GM19238 (cell line): ENCODE measurements at regions not wholly inside any gene's neighbourhood (a gene's known extent, or its start where the extent isn't known, plus 50 kb on each side); places are given as distances from the start of the nearest gene placed in this dataset.

Source experiments
- DNase-seq: peaks from one replicate; pipeline ENCODE4 v3.0.0; 2011; ENCODE audit warnings: low spot score; ENCODE audit not compliant: insufficient read length

DNA sequence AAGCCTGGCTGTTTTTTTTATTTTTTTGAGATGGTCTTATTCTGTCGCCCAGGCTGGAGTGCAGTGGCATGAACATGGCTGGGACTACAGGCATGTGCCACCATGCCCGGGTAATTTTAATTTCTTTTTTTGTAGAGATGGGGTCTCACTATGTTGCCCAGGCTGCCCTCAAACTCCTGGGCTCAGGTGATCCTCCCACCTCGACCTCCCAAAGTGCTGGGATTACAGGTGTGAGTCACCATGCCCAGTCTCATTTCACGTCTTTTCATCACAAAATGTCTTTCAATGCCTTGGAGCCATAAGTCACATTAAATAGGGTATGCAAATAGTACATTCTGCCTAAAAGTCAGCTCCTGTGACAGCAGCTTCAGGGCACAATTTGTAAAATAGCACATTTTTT, 52.8 kb downstream of the SOX2 start:
- no peak for DNase-seq

DNA sequence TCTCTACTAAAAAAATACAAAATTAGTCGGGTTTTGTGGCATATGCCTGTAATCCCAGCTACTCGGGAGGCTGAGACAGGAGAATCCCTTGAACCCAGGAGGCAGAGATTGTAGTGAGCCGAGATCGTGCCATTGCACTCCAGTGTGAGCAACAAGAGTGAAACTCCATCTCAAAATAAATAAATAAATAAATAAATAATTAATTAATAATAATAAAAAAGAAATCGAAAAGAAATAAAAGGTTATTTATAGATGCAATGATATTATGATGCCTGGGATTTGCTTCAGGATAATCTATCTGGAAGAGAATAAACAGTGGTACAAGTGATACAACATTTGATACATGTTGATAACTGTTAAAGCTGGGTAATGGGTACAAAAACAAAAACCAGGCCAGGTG, 58.6 kb downstream of the SOX2 start:
- DNase-seq: no peak

DNA sequence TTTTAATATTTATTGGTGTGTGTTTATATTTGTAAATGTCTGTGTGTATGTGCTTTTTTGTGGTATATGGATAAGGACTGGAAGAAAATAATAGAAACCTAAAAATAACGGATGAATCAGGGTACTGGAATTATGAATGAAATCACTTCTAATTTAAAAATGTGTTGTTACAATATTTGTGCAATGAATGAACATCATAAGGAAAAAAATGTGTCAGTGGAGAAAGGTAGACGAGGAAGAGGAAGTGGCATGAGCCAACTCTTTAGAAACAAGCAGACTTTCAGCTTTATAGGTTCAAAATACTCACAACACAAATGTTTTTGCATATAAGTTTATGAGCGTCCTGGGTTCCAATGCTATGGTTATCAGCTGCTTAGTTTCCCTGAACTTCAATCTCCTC, 59.4 kb downstream of the SOX2 start:
- no peak for DNase-seq

DNA sequence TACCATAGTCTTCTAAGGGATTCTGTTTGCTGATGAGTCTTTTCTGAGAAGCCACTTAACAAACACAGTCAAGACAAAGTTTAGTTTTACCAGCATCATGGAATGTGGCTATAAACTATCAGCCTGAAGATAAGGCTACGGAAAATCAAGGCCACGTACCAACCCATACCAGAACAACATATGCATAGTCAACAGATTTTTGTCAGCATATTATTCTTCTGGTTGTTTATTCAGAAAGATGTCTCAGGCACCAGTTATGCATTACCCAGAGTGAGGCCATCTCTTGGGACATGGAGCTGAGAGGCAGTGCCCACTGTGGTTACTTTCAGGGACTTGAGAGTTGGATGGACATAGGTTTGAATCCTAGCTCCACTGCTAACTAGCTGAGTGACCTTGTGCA, 60.4 kb downstream of the SOX2 start:
- DNase-seq: no peak

DNA sequence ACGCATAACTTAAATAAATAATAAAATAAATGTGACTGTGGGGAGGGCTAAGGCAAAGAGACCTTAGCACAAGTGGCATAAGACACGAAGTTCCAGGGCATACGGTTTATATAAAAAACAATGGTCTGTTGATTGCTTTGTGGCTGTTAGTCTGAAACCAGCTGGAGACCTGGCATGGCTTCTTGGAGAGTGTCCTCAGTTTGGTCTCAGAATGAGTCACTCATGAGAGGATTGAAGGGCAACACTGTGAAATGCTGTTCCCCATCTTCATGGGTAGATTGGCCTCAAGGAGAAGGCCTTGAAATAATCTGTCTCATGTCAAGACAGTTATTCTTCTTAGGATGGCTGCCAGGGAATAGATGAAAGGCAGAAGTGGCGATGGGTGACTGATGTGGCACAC, 62.2 kb downstream of the SOX2 start:
- no peak for DNase-seq

DNA sequence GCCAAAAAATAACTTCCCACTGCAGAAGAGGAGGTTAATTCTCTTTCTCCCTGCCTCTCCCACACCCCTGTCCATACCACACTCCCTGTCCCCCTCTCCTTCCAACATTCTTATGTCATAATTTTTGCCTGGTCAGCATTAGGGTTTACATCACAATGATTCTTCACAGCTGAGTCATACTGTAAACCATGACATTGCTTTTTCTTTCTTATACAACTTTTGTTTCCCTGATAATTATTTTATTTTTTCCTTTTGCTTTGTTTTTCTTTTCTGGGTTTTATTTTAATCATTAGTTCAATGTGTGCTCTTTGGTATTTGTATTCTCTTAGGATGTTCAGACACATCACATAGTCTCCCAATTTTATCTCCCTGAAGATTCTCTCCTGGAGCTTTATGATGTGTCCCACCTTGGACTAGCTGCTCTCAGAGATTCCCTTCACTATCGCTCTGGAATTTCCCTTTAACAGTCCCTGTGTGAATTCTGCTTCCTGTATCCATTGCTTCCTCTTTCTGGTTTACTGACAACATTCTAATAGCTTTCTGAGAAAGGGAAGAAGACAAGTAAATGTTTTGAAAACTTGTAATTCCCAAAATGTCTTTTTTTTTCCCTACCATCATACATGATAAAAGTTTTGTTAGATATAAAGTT, 70.7 kb downstream of the SOX2 start:
- DNase-seq: no peak

DNA sequence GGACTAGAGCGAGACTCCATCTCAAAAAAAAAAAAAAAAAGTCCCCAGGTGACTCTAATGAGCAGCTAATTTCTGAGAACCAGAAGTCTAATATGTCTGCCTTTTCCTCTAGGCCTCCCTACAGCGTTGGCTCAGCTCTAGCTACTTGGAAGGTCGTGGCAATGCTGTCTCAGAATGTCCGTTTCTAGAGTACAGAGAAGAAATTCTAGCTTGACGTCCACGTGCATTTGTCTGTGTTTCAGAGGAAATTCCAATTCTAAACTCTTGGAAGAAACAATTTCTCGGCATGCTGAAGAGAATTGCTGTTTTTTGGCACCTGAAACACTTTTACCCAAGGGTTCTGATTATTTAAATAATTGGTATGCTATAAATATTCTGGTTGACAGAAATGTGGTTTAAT, 78.8 kb downstream of the SOX2 start:
- DNase-seq: no peak

DNA sequence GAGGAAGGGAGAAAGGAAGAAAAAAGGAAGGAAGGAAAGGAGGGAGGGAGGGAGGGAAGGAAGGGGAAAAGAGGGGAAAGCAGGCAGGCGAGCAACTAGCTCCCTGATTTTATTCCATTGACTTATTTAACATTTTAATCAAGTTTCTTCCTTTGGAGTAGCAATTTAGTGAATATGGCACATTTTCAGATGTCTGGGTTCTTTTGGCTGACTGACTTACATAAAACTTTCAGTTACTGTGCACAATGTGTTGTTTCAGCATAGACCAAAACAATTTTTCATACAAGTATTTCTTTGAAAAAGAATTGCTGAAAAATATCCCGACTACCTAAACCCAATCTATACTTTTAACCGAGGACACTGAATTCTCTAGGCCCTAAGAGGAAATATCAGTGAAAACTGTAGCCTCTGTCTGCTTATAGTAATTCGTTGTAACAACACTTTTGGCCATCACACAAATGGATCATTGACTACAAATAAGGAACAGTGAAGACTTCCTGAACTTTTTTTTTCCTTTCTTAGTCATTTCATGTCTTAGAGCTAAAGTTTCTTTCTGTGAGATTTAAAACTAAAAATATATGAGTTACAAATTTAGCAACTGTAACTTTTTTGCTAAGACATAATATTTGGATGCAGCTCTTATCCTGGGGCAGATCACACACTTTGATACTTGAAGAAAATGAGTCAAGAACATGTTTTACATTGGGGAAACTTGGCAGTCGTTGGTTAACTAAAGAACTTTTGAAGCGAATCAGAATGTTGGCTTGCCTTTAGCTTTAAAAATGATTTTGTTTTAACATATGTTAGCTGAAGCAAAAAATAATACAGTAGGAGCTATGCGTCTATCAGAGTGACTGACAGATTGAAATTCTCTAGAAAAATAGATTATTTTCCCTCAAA, 79.6 kb downstream of the SOX2 start:
- no peak for DNase-seq

DNA sequence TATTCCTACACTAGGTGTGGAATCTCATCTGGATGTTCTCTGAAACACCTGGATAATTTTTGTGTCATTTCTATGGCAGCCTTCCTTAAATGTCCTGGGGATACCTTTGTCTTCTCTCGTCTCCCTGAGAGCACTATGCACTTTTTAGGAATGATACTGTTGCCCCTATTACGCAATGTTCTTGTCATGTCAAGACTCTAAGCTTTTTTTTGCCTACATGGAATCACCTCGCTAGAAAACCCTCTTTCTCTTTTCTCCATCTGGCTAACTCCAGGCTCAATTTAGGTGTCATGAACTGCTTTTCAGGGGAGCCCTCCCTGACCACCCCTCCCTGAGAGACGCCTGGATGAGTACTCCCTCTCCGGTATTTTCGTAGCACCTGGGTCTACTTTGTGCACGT, 81.3 kb downstream of the SOX2 start:
- no peak for DNase-seq

DNA sequence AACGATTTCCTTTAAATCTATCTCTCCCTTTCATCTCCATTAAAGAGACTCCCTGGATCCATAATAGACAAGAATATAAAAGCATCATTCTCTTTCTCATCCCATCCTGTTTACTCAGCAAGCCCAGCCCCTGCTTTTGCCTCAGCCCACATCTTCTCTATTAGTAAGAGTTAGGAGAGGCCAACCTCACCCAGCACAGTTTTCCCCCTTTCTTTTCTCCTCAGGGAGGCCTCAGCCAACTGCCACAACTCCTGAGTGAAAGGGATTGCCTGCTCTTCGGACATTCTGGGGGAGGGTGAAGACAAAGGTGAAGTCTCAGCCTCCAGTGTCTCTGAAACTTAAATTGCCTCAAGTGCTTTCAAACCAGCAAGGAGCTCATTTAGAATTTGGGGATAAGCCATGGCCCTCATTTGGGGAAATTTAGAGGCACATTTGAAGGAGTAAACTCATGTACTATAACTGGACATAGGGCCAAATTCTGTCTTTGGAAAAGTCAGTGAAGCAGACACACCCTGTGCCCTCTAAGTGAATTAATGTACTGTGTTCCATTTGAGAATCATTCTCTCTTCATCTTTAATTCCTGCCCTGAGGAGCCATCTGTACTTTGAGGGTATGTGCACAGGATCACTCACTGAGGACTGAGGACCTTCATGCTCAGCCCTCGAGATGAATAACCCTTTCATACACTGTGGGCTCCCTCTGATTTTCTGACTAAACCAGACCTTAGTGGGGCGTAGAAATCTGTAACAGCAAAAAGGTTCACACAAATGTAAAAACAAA, 82.5 kb downstream of the SOX2 start:
- no peak for DNase-seq

DNA sequence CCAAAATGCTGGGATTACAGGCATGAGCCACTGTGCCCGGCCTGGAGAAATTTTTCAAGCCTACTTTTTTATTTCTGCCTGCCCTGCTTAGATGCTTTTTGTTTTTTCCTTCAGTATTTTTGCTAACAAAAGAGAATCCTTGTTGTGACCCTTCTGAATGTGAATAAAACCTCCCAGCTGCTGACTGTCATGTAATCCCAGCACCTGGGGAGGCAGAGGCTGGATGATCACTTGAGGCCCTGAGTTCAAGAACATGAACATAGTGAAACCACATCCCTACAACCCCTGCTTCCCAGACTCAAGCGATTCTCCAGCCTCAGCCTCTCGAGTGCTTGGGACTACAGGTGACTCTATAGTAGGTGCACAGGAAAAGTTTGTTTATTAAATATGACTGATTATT, 84.9 kb downstream of the SOX2 start:
- no peak for DNase-seq

DNA sequence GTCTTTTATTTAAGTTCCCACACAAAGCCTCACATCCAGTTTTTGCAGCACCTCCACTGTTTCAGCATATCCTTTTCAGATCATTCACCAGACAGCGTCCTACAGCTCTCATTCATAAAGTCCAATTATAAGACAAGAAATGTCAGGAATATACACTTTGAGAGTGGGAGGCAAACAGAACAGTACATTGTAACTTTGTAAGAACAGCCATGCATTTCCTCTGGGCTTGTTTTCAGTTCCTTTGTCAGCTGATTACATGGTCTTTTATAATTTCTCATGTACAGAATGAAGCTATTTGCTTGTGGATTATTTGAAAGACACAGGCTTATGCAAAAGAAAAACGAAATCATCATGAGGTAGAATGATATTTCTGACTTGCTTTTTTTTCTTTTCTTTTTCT, 85.7 kb downstream of the SOX2 start:
- DNase-seq: no peak

DNA sequence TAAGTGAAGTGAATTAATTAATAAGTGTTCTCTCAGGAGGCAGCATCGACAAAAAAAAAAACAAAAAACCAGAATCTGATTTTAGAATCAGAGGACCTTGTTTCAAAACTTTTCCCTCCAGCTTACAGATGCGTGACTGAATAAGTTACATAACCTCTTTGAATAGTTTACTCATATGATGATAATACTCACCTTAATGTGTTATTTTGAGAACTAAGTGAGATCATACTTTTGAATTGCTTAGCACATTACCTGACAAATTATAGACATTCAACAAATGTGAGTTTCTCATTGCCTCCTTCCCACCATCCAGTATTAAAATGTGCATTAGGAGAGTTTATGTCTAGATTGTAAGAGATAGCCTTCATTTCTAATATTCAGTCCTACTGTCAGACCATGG, 94.0 kb downstream of the SOX2 start:
- DNase-seq: no peak

DNA sequence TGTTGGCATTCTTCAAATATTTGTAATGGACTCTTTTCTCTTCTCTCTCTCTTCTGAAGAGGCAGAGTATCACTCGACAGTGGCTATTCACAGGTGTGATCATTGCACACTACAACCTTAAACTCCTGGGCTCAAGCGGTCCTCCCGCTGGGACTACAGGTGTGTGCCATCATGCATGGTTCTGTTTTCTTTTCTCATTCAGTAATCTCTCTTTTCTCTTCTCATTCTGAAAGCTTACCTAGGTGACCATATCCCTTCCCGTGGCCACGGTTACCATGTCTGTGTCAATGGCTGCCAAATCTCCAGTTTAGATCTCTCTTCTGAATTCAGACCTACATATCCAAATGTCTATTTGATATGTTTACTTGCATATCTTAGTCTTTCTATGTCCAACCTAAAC, 96.3 kb downstream of the SOX2 start:
- no peak for DNase-seq

DNA sequence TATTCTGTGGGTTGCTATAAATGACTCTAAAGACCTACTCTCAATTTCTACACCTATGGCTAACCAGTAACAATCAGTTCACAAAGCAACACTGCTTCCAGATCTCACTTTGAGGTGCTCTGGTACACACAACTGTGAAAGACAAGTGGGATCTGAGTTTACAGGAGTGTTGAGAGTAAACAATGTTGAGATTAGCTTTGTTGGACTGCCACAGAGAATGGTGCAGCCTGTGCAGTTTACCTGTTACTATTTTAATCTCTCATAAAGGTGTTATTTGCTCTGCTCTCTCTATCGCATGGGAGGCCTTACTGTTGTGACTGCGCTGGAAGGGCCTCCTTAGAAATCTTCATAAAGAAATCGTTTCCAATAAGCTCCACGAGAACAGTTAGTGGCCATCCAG, 112.0 kb downstream of the SOX2 start:
- no peak for DNase-seq

DNA sequence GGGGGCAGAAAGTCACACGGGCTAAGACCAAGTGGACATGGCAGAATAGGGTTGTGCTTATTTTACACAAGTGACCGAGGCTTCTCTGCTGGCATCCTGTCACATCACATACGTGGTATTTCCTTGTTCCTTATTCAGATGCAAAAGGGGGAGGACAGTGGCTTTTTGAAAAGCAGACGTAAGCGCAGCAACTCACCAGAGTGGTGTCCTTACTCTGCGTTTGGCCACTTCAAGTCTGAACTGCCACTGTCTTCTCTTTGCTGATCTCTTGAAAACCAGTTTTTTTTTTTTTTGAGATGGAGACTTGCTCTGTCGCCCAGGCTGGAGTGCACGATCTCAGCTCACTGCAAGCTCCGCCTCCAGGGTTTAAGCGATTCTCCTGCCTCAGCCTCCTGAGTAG, 113.2 kb downstream of the SOX2 start:
- DNase-seq: no peak

DNA sequence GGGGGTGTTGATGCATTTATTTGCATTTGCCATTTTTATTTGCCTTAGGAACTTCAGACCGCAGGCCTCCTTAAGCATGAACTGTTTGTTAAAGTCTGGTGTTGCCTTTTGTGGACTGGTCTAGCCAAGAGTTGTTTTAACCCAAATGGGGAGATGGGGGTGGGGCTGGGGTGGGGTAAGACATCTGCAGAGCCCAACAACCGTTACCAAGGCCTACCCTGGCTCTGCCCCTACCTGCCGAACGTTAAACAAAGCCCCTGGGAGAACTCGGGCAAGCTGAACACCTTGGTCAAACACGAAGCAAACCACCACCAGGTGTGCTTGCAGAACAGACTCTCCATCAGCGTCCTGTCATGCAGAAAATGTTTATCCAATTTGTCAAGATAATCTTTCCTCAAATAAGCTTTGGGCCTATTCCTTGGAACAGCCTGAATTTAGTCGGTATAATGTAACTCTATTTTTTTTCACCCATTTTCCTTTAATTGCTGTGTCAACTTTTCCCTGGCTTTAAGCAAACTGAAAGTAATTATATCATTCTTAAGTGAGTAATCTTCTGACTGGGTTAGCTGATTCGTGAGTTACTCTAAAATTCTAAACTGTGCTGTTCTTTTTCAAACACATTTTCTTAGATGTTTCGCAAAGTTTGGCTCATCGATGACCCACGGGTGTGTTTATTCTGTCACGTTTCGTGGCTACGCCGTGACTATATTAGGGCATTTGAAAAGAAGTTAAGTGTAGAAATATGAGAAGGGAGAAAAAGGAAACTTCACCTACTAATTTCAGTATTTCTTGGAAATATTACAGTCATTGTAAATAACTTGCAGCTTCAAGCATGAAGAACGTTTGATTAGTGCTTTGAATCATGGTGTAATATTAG, 127.6 kb downstream of the SOX2 start:
- DNase-seq: no peak

DNA sequence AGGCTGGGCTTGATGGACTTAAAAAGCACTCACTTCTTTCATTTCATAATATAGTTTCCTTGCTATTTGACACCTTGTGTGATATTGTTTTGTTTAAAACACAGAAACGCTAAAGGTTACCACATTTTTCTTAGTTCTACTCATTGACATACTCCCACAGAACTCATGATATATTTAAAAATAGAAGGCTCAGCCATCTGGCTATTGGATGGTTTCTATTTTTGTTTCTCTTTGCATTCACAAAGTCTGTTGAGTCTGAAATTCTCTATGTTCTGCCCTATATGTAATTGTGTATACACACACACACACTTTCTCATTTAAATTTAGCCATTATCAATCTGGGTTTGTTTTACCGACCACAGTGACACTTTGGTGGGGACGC, 128.2 kb downstream of the SOX2 start:
- no peak for DNase-seq

DNA sequence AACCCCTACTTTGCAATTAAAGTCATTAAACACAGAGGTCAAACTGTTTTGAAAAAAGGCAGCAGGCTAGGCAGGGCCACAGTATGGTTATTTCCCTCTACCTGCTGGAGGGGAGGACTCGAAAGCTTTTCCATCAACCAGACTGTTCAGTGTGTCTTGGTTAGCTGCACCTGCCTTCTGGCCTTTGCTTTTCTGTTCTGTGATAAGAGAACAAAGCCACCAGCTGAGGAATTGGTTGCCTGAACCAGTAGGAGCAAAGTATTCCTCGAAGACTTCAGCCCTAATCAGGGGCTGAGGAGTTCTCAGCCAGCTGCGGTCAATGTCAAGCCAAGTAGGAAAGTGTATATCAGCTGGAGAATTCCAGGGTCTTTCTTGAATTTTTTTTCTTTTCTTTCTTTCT, 132.5 kb downstream of the SOX2 start:
- no peak for DNase-seq

DNA sequence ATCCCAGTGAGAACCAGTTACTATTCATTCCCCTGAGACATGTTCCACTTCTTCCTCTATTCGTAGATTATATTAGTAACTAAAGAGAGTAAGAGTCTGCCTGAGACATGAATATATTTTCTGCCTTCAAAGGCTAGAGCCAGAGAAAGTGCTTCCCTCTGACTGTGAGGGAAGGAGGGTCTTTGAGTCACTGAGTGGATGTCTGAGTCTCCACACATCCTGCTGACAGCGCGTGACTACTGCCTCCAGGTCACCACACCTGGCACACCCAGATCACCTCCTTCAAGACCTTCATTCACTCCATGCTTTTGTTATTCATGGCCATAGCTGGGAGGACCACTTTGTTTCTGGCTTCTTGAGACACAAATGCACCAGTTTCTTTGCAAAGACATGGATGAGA, 135.6 kb downstream of the SOX2 start:
- no peak for DNase-seq

DNA sequence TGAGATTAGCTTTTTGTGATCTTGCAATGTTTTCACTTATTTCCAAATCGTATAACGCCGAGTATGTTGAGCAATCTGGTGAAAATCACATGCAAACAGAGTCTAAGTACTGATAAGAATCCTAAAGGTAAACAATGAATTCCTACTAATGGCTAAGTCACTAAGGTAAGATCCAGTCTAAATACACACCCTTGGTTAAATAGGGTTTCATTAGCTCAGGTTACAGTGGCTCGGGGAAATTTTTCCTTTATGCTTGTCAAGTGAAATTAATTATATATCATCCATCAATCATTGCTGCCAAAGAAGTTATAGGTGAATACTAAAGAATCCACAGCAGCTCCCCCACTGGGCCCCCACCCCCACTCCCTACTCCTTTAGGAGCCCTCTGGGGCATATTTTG, 139.3 kb downstream of the SOX2 start:
- DNase-seq: no peak
